GM12891 (cell line): ENCODE measurements at regions not wholly inside any gene's neighbourhood (a gene's known extent, or its start where the extent isn't known, plus 50 kb on each side); places are given as distances from the start of the nearest gene placed in this dataset.

Source experiments
- DNase-seq: peaks from one replicate; pipeline ENCODE4 v3.0.0; 2011; ENCODE audit warnings: low spot score; ENCODE audit not compliant: insufficient read length
- FAIRE-seq: peaks from 2 replicates; lab custom pipeline; 2011; peaks lifted over from hg19 to GRCh38; lab: Jason Lieb, UNC
- PAX5 ChIP-seq: IDR thresholded peaks from 2 replicates; pipeline ENCODE4 v1.6.1; 2011; ENCODE audit warnings: low read length, moderate library complexity, mild to moderate bottlenecking; ENCODE audit not compliant: insufficient read depth, severe bottlenecking
- POLR2A ChIP-seq: IDR thresholded peaks from 2 replicates; pipeline ENCODE4 v1.6.1; 2011; ENCODE audit warnings: low read depth, low read length, control low read depth
- POLR2AphosphoS5 ChIP-seq: IDR thresholded peaks from 2 replicates; pipeline ENCODE4 v1.6.1; 2011; ENCODE audit warnings: low read depth, low read length, control low read depth
- POU2F2 ChIP-seq: IDR thresholded peaks from 2 replicates; pipeline ENCODE4 v1.6.1; 2011; ENCODE audit warnings: low read depth, mild to moderate bottlenecking, control low read depth, low read length, moderate library complexity
- SPI1 ChIP-seq: IDR thresholded peaks from 2 replicates; pipeline ENCODE4 v1.6.1; 2011; ENCODE audit warnings: low read depth, low read length, control low read depth
- TAF1 ChIP-seq: IDR thresholded peaks from 2 replicates; pipeline ENCODE4 v1.6.1; 2011; ENCODE audit warnings: low read depth, low read length, control low read depth

DNA sequence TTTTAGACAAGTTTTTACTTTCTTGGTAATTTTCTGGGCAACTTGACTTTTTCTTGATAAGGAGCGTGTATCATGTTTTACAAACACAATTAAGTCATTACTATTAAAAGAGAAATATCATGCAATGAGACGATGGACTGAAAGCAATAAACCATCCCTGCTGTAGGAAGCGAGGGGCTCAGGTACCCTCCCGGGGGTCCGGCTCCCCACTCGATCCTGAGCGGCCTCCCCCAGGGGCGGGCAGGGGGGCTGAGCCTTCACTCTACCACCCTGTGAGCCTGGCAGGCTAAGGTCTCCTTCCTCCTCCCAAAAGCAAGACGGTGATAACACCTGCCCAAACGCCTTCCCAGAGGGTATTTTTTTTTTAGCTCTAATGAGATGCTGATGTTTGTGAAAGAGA is 51.8 kb upstream of the ADGRA1 start:
- FAIRE-seq (no peak), DNase-seq (no peak)
- no peak for TF ChIP-seq TAF1
- no peak for TF ChIP-seq POU2F2
- no peak for TF ChIP-seq PAX5
- no peak for TF ChIP-seq SPI1
- TF ChIP-seq POLR2A: no peak
- TF ChIP-seq POLR2AphosphoS5: no peak

DNA sequence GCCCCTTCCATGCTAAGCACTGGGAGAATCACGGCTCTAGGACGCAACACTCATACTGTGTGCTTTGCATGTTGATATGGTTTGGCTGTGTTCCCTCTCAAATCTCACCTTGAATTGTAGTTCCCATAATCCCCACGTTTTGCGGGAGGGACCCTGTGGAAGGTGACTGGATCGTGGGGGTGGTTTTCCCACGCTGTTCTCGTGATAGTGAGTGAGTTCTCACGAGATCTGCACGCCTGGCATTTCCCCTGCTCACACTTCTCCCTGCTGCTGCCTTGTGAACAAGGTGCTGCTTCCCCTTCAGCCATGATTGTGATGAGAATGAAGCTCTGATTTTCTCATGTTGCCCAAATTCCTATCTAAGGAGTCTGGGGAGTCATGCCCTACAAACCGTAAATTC is 53.0 kb upstream of the ADGRA1 start:
- FAIRE-seq: no peak
- no peak for TF ChIP-seq POU2F2
- no peak for TF ChIP-seq POLR2A
- TF ChIP-seq TAF1: no peak
- TF ChIP-seq POLR2AphosphoS5: no peak

DNA sequence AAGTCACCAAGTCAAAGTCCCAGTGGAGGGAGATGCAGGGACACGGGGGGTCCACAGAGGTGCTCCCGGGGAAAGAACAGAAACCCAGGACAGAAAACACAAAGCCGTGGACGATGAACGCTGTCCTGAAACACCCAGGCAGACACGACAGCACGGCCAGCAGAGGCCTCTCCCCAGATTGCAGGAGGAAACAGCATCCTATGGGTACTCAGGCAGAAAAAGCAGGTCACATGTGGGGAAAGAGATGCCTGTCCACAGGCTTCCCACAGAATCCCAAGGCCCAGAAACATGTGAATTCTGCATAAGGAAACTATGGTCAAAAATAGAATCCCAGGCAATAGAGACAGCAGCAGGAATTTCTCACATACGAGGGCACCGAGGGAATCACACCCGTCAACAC is 53.6 kb upstream of the ADGRA1 start:
- no peak for FAIRE-seq
- DNase-seq: no peak
- TF ChIP-seq SPI1 (no peak), POLR2AphosphoS5 (no peak), PAX5 (no peak), POLR2A (no peak), TAF1 (no peak), POU2F2 (no peak)

More for the DNA sequence above, 53.0 kb upstream of the ADGRA1 start:
- DNase-seq: no peak

- FAIRE-seq (no peak), DNase-seq (no peak)
- TF ChIP-seq TAF1 (no peak), PAX5 (no peak), POLR2AphosphoS5 (no peak), SPI1 (no peak), POU2F2 (no peak), POLR2A (no peak)
Observed at GRCh38 chr10:133033742-133034048, 54.0 kb upstream of the ADGRA1 start.

GRCh38 chr10:133032976-133033741 is 54.6 kb upstream of the ADGRA1 start:
- FAIRE-seq (no peak), DNase-seq (no peak)
- TF ChIP-seq PAX5: no peak
- no peak for TF ChIP-seq TAF1
- no peak for TF ChIP-seq POLR2A
- no peak for TF ChIP-seq SPI1
- TF ChIP-seq POLR2AphosphoS5: no peak
- TF ChIP-seq POU2F2: no peak

- no peak for FAIRE-seq
- TF ChIP-seq SPI1 (no peak), POLR2A (no peak), POU2F2 (no peak), TAF1 (no peak), POLR2AphosphoS5 (no peak), PAX5 (no peak)
- no peak for DNase-seq
Observed at GRCh38 chr10:133032231-133032630, 55.5 kb upstream of the ADGRA1 start.

DNA sequence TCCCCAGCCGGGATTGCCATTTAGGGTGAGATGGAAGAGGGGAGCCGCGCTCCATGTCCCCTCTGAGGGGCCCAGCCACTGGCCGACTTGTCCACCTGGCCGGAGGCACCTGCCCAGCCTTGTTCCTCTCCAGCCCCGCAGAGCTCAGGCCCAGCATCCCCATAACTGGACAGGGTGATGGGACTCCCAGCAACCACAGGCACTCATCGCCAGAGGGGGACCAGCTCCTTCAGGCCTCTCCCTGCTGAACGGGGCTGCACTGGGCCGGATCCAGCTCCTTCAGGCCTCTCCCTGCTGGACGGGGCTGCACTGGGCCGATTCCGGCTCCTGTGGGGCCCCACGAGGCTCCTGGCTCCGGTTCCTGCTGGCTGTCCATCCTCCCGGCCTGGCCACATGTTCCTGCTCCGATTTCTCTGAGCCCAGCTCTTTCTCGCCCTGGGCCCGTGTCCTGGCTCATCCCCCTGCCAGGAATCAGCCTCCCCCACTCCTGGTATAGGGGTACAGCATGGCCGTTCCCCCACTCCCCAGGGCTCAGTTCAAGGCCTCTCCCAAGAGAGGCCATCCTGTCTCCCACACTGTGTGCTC is 56.1 kb upstream of the ADGRA1 start:
- TF ChIP-seq POLR2A (no peak), POLR2AphosphoS5 (no peak), SPI1 (no peak), PAX5 (no peak), TAF1 (no peak), POU2F2 (no peak)
- DNase-seq (no peak), FAIRE-seq (no peak)

GRCh38 chr10:133030781-133031180 is 56.9 kb upstream of the ADGRA1 start:
- FAIRE-seq (no peak), DNase-seq (no peak)
- no peak for TF ChIP-seq SPI1
- no peak for TF ChIP-seq TAF1
- TF ChIP-seq POU2F2: no peak
- no peak for TF ChIP-seq PAX5
- no peak for TF ChIP-seq POLR2A
- TF ChIP-seq POLR2AphosphoS5: no peak

DNA sequence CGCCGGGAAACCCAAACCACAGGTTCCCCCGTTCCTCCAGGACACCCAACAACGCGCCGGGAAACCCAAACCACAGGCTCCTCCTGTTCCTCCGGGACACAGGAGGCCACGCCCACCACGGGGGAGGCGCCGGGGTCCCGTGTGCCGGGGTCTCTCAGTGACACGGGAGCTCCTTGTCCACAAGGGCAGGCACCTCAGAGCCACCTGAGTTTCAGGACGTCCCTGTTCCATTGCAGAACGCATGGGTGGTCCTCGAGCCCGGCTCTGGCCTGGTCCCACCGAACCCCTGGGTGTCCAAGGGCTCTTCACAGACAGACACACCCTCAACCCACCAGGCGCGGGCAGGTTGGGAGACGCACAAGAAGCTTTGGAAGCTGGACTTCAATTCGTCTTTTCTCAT is 57.6 kb upstream of the ADGRA1 start:
- TF ChIP-seq POLR2AphosphoS5 (no peak), POU2F2 (no peak), TAF1 (no peak), PAX5 (no peak), SPI1 (no peak), POLR2A (no peak)
- FAIRE-seq: no peak
- DNase-seq: no peak

DNA sequence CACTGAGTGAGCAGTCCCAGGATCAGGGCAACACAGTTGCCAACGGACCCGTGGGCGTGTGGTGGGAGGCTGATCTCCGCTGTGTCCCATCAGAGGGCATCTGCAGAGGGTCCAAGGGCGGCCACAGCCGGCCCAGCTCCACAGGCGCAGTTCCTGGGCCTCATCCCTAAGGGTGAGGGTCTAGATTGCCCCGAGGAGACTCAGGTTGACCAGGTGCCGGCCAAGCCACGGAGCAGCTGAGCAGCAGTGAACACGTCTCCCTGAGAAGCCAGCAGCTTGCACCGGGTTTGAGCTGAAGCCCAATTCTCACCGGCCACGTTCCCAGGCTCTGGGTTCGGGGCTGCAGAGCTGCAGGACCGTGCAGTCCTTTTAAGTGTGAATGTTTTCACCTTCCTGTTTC is 58.8 kb upstream of the ADGRA1 start:
- TF ChIP-seq SPI1 (no peak), TAF1 (no peak)
- no peak for DNase-seq
- no peak for FAIRE-seq
